ENCODE measurements at regions not wholly inside any gene's neighbourhood (a gene's known extent, or its start where the extent isn't known, plus 50 kb on each side); places are given as distances from the start of the nearest gene placed in this dataset.

DNA sequence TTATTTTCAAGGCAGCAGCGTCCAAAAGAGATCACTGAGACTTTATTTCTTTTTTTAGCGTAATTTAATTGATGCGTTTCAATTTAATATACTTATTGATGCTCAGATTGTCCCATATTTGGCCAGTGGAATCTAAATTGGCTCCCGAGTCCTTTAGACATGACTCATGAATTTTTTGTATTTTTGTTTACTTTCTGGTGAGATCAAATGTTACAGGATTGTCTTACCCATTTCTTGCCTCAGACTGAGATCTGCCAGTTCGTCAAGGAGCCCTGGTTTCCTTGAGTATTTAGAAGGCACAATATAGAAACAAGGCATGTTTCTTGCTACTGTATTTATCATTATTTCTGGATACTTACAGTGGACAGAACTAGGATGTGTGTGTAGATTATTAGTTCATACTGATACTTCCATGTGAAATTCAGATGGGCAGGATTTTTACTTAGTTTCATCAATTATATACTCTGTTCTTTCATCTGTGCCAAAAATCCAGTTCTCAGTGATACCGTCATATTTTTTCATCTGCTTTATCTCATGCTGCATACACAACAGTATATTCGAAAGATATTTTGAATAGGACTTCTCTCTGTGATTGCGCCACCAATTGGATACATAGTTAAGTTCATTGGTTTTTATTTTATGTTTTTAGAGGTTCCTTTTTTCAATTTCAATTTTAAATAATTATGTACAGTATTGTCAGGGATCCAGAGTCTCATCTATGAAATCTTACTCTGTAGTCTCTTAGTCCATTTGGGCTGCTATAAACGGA, 436.9 kb upstream of the C2CD4B start:
- ChIA-PET POLR2A (no interaction called here), CTCF (interaction anchor here (0.6 kb wide), 1 partner anchor 11 kb away, joined by 3 read pairs; no protein-coding TSS in a partner anchor)
- H3K4me3 ChIP-seq (ENCODE audit: low read depth, low read length) = no peak overlapping the region
- no peak for DNase-seq (ENCODE audit: low read depth, low spot score)
- TF ChIP-seq, protein P1, sequence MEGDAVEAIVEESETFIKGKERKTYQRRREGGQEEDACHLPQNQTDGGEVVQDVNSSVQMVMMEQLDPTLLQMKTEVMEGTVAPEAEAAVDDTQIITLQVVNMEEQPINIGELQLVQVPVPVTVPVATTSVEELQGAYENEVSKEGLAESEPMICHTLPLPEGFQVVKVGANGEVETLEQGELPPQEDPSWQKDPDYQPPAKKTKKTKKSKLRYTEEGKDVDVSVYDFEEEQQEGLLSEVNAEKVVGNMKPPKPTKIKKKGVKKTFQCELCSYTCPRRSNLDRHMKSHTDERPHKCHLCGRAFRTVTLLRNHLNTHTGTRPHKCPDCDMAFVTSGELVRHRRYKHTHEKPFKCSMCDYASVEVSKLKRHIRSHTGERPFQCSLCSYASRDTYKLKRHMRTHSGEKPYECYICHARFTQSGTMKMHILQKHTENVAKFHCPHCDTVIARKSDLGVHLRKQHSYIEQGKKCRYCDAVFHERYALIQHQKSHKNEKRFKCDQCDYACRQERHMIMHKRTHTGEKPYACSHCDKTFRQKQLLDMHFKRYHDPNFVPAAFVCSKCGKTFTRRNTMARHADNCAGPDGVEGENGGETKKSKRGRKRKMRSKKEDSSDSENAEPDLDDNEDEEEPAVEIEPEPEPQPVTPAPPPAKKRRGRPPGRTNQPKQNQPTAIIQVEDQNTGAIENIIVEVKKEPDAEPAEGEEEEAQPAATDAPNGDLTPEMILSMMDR (IDR thresholded peaks at IDR 0.05; ENCODE audit: insufficient read depth, low read length, missing control alignments) = no peak

DNA sequence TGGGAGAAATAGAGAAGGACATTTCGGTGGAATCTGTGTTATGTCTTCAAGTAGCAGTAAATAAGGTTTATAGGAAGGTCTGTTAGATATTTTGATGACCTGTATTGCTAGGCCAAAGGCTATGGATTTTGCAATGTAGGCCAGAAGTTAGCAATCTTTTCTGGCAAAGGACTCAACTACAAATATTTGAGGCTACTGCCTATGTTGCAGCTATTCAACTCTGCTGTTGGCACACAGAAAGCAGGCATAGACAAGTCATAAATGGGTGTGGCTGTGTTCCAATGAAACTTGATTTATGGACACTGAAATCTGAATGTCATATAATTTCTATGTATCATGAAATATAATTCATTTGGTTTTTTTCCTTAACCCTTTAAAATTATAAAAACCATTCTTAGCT, 438.7 kb upstream of the C2CD4B start:
- POLR2A ChIA-PET = no interaction called here
- TF ChIP-seq, protein P1 (IDR thresholded peaks at IDR 0.05; ENCODE audit: insufficient read depth, low read length, missing control alignments) = no peak
- peak; percentile 31 for DNase-seq (ENCODE audit: low read depth, low spot score)
- no peak overlapping the region for H3K4me3 ChIP-seq (ENCODE audit: low read depth, low read length)
- CTCF ChIA-PET = interaction anchor here (0.7 to 6.4 kb wide), 4 partner anchors 15 to 216 kb away, joined by 3 to 38 read pairs (median 4); no protein-coding TSS in a partner anchor

DNA sequence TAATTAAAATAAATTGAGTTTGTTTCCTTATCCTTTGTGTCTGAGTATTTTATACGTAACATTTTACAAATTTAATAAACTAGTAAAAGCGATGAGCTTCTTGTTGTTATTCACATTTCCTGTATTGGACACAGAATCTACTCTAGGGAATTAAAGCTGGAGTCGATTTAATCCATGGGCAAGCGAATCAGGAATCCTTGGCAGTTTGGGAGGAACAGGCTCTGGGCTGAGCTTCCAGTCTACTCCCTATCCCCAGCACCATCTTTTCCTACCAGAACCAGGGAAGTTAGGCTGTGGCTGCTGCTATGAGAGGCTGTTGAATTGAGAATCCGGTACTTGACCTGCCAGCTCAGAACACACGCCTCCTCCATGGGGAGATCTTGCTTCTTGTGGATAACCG, 437.3 kb upstream of the TPM1 start:
- TF ChIP-seq, protein P1 (IDR thresholded peaks at IDR 0.05; ENCODE audit: insufficient read depth, low read length, missing control alignments) = no peak
- no peak overlapping the region for H3K4me3 ChIP-seq (ENCODE audit: low read depth, low read length)
- POLR2A ChIA-PET = no interaction called here
- CTCF ChIA-PET = interaction anchor here (1.2 to 6.4 kb wide), 3 partner anchors 13 to 14 kb away, joined by 4 to 38 read pairs (median 5); no protein-coding TSS in a partner anchor
- no peak for DNase-seq (ENCODE audit: low read depth, low spot score)

DNA sequence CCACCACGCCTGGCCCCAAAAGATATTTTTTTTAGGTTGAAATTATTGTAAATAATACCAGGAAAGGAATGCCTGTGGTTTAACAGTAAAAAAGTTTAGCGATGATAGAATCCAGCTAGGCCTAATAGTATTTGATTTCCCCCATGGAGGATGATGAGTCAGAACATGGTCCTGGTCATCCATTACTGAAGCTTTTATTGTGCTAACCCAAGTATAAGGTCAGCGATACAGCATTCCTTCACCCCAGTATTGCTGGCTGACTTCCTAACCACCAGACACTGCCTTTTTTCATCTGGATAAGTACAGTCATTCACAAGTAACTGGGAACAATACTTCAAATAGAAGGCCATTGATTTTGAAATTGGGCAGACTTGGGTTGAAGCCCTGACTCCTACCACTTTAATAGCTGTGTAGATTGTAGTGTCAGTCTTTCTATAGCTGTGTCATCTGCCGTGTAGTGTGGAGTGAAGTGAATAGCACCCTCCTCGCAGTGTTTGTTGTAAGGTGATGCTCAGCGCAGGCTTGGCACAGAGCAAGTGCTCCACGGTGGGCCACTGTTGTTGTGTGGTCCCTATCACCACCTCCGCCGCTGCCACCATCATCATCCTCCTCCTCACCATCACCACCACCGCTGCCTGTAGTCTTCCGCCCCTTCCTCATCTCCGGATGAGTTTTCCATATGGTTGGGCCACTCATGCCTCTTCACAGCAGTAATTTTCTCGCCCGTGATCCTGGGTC, 436.0 kb upstream of the TPM1 start:
- ChIA-PET CTCF (interaction anchor here (0.9 to 6.4 kb wide), 5 partner anchors 9 to 215 kb away, joined by 3 to 38 read pairs (median 4); no protein-coding TSS in a partner anchor), POLR2A (interaction anchor here (0.5 to 2.4 kb wide), 4 partner anchors 12 to 133 kb away, joined by 3 to 14 read pairs (median 3); no protein-coding TSS in a partner anchor)
- peak; percentile 99 for DNase-seq (ENCODE audit: low read depth, low spot score)
- TF ChIP-seq, protein P1 (IDR thresholded peaks at IDR 0.05; ENCODE audit: insufficient read depth, low read length, missing control alignments) = no peak
- no peak overlapping the region for H3K4me3 ChIP-seq (ENCODE audit: low read depth, low read length)

DNA sequence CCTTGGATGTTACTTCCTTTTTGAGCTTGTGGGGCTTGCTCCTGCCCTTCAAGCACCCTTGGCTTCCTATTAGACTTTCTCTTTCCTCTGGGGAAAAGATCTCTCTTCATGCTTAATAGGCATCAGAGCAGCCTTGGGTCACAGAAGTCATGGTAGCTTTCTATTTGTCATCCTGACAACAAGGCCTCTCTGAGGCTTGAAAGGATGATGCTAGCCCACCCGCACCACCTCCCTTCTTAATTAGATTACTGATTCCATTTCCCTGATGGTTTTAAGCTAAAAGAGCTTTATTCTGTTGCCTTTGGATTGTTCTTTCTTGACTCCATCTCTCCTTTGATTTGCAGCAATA, 435.5 kb upstream of the TPM1 start:
- TF ChIP-seq, protein P1 (IDR thresholded peaks at IDR 0.05; ENCODE audit: insufficient read depth, low read length, missing control alignments) = no peak
- ChIA-PET POLR2A (interaction anchor here (2.4 kb wide), 1 partner anchor 12 kb away, joined by 14 read pairs; no protein-coding TSS in a partner anchor), CTCF (interaction anchor here (0.9 to 6.4 kb wide), 5 partner anchors 9 to 215 kb away, joined by 3 to 38 read pairs (median 4); no protein-coding TSS in a partner anchor)
- no peak overlapping the region for H3K4me3 ChIP-seq (ENCODE audit: low read depth, low read length)
- no peak for DNase-seq (ENCODE audit: low read depth, low spot score)

DNA sequence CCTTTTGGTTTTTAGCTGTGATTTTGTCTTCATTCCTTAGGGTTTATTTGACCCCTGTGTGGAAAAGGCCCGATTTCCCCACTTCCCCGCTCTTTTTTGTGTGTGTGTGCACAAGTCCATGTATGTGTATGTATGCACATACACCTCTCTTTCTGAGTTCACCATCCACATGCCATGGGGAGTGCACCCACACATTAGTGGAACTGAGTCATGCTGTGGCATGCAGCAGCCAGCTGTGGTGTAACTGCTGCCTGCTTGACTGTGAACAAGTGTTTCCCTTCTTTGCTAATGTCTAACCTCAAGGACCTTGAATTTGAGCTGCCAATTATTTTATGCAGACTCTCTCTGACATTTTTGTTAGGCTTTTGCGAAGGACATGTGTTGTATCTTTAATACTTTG, 434.9 kb upstream of the TPM1 start:
- no peak overlapping the region for H3K4me3 ChIP-seq (ENCODE audit: low read depth, low read length)
- POLR2A ChIA-PET = interaction anchor here (2.4 kb wide), 1 partner anchor 11 kb away, joined by 14 read pairs; no protein-coding TSS in a partner anchor
- TF ChIP-seq, protein P1 (IDR thresholded peaks at IDR 0.05; ENCODE audit: insufficient read depth, low read length, missing control alignments) = no peak
- no peak for DNase-seq (ENCODE audit: low read depth, low spot score)
- CTCF ChIA-PET = interaction anchor here (1.0 to 6.4 kb wide), 4 partner anchors 8 to 134 kb away, joined by 3 to 38 read pairs (median 4); no protein-coding TSS in a partner anchor
